Spleen (tissue), 11 donors: ENCODE measurements at regions not wholly inside any gene's neighbourhood (a gene's known extent, or its start where the extent isn't known, plus 50 kb on each side); places are given as distances from the start of the nearest gene placed in this dataset.

ENCODE experiments used
- DNase-seq: peaks from one replicate; pipeline ENCODE4 v3.0.0-alpha.2; 2020
- H3K27ac ChIP-seq, 8 donors: fragments of 200-600 bp; sonication (generic) in 7 of 8; 1 replicate in 4 of 8; 2 replicates in 4 of 8; pipeline versions ENCODE4 v1.5.0 to v1.8.0; 2016 to 2021; ENCODE audit warnings: inconsistent platforms in 4 of 8, mild to moderate bottlenecking in 4 of 8, moderate library complexity in 1 of 8
- H3K27me3 ChIP-seq, 7 donors: fragments of 200-600 bp; sonication (generic) in 6 of 7; replicated peaks in 1 of 7; 1 replicate in 4 of 7; 2 replicates in 3 of 7; pipeline versions ENCODE4 v1.5.0 to v1.8.0; 2016 to 2021; ENCODE audit warnings: inconsistent platforms in 3 of 7, mild to moderate bottlenecking in 1 of 7
- H3K36me3 ChIP-seq, 6 donors: fragments of 200-600 bp; sonication (generic) in 5 of 6; 1 replicate in 4 of 6; 2 replicates in 2 of 6; pipeline versions ENCODE4 v1.5.0 to v1.8.0; 2016 to 2021; ENCODE audit warnings: inconsistent platforms in 2 of 6
- H3K4me1 ChIP-seq, 6 donors: fragments of 200-600 bp; sonication (generic) in 5 of 6; 1 replicate in 3 of 6; 2 replicates in 3 of 6; pipeline versions ENCODE4 v1.5.0 to v1.8.0; 2016 to 2021; ENCODE audit warnings: inconsistent platforms in 3 of 6
- H3K4me3 ChIP-seq, 8 donors: fragments of 200-600 bp; sonication (generic) in 7 of 8; 1 replicate in 4 of 8; 2 replicates in 4 of 8; pipeline versions ENCODE4 v1.5.0 to v1.8.0; 2016 to 2021; ENCODE audit warnings: inconsistent platforms in 4 of 8, mild to moderate bottlenecking in 4 of 8, moderate library complexity in 2 of 8
- H3K9me3 ChIP-seq, 8 donors: fragments of 200-600 bp; sonication (generic) in 7 of 8; 1 replicate in 4 of 8; 2 replicates in 4 of 8; pipeline versions ENCODE4 v1.5.0 to v1.8.0; 2016 to 2021; ENCODE audit warnings: inconsistent platforms in 4 of 8
- POLR2A ChIP-seq, 3 donors: fragments of 450-650 bp; IDR thresholded peaks; one replicate each; pipeline ENCODE4 v1.5.1; 2017; ENCODE audit warnings: antibody characterized with exemption in 3 of 3, mild to moderate bottlenecking in 1 of 3
- POLR2AphosphoS5 ChIP-seq, 3 donors: sonication (generic); formaldehyde crosslinking; IDR thresholded peaks; one replicate each; pipeline ENCODE4 v1.5.1; 2017; ENCODE audit warnings: antibody characterized with exemption in 3 of 3
- WGBS, 5 donors: extraction: QIAGEN DNeasy Blood & Tissue Kit in 3 of 5; methylation state at CpG; one replicate each; pipeline versions ENCODE4 v1.1.5 to v1.1.7; 2013 to 2018; 5-methylcytosine and 5-hydroxymethylcytosine counted together
- intact Hi-C: fragments of 100-400 bp; cut with DNase I; formaldehyde crosslinking; loops from one replicate; pipeline ENCODE4 v1.15.0; 2023; ENCODE audit warnings: low total_unique reads
- TF ChIP-seq, protein P1 (sequence below), 11 experiments: fragments of 200-600 bp in 7 of 11; fragments of 450-650 bp in 4 of 11; sonication (generic) in 4 of 11; IDR thresholded peaks in 8 of 11; conservative IDR thresholded peaks in 3 of 11; 1 replicate in 7 of 11; 2 replicates in 4 of 11; pipeline versions ENCODE4 v1.4.0 to v1.8.0; 2016 to 2021; ENCODE audit warnings: antibody characterized with exemption in 11 of 11, inconsistent platforms in 4 of 11, mild to moderate bottlenecking in 1 of 11
- donor health status: healthy with polysubstance abuse.
- donor health status: DM: no; HTN: no; CAD: no; lungs with moderate emphysema.
- donor health status: DM: no; HTN: no; CAD: no.
- donor health status: Bipolar disorder and iron deficiency.
- donor health status: healthy.
- donor health status: DM: no; HTN: no; CAD: no.
- donor health status: DM: yes; HTN: yes; CAD: no.

DNA sequence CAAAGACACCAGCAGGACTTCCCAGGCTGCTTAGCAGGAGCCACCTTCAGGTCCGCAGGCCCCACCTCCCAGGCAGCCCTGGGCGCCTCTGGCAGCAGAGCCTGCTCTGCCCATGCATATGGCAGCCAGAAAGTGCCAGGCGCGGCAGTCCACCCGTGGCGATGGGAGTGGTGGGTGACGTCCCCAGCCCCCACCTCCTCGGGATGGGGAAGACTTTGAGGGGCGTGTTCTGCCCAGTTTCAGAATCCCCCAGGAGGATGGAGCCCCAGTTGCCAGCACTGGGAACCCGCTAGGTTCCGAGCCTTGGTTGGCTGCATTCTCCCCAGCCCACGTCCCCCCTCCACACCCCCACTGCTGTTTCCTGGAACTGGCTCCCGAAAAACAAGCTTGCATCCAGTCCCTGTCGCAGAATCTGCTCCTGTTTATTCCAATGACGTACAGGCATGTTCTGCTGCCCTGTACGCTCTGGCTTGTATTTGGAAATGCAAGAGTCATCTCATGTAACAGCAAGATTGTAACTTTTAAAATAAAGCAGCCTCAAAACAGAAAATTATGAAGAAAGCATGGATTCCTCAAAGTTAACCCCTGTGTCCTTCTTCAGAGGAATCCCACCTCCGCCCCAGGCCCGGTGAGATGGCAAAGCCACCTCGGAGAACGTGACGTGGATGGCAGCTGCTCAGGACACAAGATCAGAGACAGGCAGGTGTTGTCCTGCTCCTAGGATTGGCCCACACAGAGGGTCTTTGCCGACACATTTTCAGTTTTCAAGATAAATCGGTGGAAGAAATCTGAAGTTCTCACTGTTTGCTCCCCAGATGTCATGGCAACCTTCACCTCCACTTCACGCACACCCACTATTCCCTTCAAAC, 87.8 kb upstream of the PPP2R2D start:
- DNase-seq: no peak

DNA sequence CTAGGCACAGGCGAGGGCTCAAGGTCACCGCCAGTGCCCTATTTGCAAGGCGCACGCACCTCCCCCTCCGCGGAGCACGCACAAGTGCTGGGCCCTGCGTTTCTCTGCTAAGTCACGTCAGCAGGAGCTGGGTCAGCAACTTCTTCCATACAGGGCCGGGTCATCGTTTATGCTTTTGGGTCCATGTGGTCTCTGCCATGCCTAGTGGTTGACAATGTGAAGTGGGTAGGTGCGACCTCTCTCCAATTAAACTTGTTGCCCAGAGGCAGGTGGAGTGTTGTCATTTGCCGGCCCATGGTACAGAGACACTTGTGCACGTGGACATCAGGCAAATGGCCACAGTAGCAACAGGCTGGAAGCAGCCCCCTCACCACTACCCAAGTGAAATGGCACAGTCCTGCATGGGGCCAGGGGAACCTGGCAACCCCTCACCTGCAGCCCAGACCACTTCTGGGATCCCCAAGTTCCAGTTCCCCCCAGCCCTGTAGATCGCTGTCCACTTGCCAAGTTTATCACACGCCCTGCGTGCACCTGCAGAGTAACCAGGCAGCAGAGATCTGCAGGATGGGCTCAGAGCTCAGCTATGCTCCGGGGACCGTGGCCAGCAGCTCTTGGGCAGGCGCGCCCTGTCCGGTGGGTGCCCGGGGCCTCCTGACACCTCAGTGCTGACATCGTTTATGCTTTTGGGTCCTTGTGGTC, 86.1 kb upstream of the PPP2R2D start:
- H3K4me1 ChIP-seq: no peaks in the 10 kb centered on the region
- no peak for DNase-seq
- WGBS, 5 donors: 71 to 80% (median 74%) methylated on average over 21 to 24 of the region's 24 CpGs
- no peaks in the 10 kb centered on the region for H3K9me3 ChIP-seq
- no peaks in the 10 kb centered on the region for H3K36me3 ChIP-seq
- intact Hi-C loops: no loop called here
- TF ChIP-seq POLR2AphosphoS5 (IDR thresholded peaks at IDR 0.05): no peak
- TF ChIP-seq, protein P1, sequence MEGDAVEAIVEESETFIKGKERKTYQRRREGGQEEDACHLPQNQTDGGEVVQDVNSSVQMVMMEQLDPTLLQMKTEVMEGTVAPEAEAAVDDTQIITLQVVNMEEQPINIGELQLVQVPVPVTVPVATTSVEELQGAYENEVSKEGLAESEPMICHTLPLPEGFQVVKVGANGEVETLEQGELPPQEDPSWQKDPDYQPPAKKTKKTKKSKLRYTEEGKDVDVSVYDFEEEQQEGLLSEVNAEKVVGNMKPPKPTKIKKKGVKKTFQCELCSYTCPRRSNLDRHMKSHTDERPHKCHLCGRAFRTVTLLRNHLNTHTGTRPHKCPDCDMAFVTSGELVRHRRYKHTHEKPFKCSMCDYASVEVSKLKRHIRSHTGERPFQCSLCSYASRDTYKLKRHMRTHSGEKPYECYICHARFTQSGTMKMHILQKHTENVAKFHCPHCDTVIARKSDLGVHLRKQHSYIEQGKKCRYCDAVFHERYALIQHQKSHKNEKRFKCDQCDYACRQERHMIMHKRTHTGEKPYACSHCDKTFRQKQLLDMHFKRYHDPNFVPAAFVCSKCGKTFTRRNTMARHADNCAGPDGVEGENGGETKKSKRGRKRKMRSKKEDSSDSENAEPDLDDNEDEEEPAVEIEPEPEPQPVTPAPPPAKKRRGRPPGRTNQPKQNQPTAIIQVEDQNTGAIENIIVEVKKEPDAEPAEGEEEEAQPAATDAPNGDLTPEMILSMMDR (IDR thresholded peaks at IDR 0.05 in 8 of 11, conservative IDR thresholded peaks at IDR 0.05 in 3 of 11): no peak
- no peak for TF ChIP-seq POLR2A (IDR thresholded peaks at IDR 0.05)
- no peak overlapping the region for H3K4me3 ChIP-seq
- no peak overlapping the region for H3K27ac ChIP-seq
- peaks cover 0 to 69% (median 0%) of the 10 kb centered on the region in 7 donors for H3K27me3 ChIP-seq

More for the DNA sequence above, 87.8 kb upstream of the PPP2R2D start:
- H3K4me1 ChIP-seq: no peaks in the 10 kb centered on the region
- H3K27me3 ChIP-seq: peaks cover 0 to 67% (median 0%) of the 10 kb centered on the region in 7 donors
- intact Hi-C loops: no loop called here
- H3K27ac ChIP-seq: no peak overlapping the region
- H3K36me3 ChIP-seq: no peaks in the 10 kb centered on the region
- 86 to 92% (median 88%) methylated on average over 22 to 24 of the region's 24 CpGs for WGBS, 5 donors
- TF ChIP-seq POLR2A (IDR thresholded peaks at IDR 0.05) (no peak), POLR2AphosphoS5 (IDR thresholded peaks at IDR 0.05) (no peak)
- TF ChIP-seq, protein P1 (IDR thresholded peaks at IDR 0.05 in 8 of 11, conservative IDR thresholded peaks at IDR 0.05 in 3 of 11): no peak
- no peaks in the 10 kb centered on the region for H3K9me3 ChIP-seq
- H3K4me3 ChIP-seq: no peak overlapping the region

DNA sequence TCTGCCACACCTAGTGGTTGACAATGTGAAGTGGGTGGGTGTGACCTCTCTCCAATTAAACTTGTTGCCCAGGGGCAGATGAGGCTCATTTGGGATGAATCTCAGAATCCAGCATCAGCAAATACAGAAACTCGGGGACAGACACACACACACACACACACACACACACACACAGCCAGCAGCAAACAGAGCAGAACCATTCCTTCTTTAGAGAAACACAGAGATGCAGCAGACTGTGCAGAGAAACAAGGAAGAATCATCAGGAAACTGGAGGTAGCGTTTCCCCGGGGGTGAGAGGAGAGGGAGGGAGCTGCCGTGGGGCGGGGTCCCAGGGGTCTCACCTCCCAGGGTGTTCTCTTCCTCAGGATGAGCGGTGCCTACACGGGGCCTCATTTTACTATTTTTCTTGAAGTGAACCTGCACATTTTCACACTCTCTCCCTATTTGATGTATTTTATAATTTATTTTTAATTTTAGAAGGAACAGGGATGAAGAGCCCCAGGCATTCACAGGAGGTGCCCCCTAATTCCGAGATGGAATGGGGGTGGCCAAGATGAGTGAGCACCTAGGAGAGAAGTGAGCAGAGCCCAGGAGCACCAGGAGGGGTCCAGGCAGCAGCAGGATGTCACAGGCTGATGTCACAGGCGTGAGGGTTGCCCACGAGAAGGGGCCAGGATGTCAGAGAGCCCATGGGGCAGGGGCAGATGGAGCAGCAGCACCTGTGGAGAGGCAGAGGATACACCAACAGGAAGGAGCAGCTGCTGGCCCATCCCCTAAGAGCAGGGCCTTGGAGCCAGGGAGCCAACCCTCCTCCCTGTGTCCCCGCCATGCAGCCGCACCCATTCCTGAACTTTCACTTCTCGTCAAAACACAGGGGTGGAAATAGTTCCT, 85.3 kb upstream of the PPP2R2D start:
- no peak overlapping the region for H3K4me3 ChIP-seq
- WGBS, 5 donors: 36 to 48% (median 42%) methylated on average over 11 to 13 of the region's 13 CpGs

More for the DNA sequence above, 85.3 kb upstream of the PPP2R2D start:
- no peak for DNase-seq
- intact Hi-C loops: no loop called here
- Histone ChIP-seq H3K9me3 (no peaks in the 10 kb centered on the region), H3K4me1 (no peaks in the 10 kb centered on the region), H3K27ac (no peak overlapping the region), H3K27me3 (peaks cover 0 to 61% (median 0%) of the 10 kb centered on the region in 7 donors), H3K36me3 (no peaks in the 10 kb centered on the region)
- TF ChIP-seq, protein P1 (IDR thresholded peaks at IDR 0.05 in 8 of 11, conservative IDR thresholded peaks at IDR 0.05 in 3 of 11): no peak
- TF ChIP-seq POLR2A (IDR thresholded peaks at IDR 0.05): no peak
